Activated CD4-positive, alpha-beta T cell treated with anti-CD3 and anti-CD28 coated beads, Interleukin-2, Interleukin-4, amounts not matched to agents 100 ng/mL and 50 ng/mL, durations not matched to agents 16 hours and 8 hours (primary cell): ENCODE measurements at regions not wholly inside any gene's neighbourhood (a gene's known extent, or its start where the extent isn't known, plus 50 kb on each side); places are given as distances from the start of the nearest gene placed in this dataset.
"Not testable (repeated sequence)": the region's sequence is repeated elsewhere in the genome, so short reads cannot be mapped to it uniquely, and the experiment has no call there.

ENCODE experiments used
- DNase-seq: peaks from one replicate; pipeline ENCODE4 v3.0.0-alpha.2; 2020; ENCODE audit warnings: low spot score

GRCh38 chr2:83253848-83254247 lies 1205.2 kb downstream of the SUCLG1 start:
- no peak for DNase-seq

- no peak for DNase-seq
Observed at GRCh38 chr2:83251321-83251872, 1207.7 kb downstream of the SUCLG1 start.

- DNase-seq = not testable (repeated sequence)
Observed at GRCh38 chr2:83245806-83246537, 1213.1 kb downstream of the SUCLG1 start.

- DNase-seq = no peak
Observed at GRCh38 chr2:83240611-83241010, 1218.5 kb downstream of the SUCLG1 start.

GRCh38 chr2:83238111-83238510 lies 1221.0 kb downstream of the SUCLG1 start:
- no peak for DNase-seq

- DNase-seq = no peak
Observed at GRCh38 chr2:83234246-83234645, 1224.8 kb downstream of the SUCLG1 start.

- DNase-seq = no peak
Observed at GRCh38 chr2:83233781-83234180, 1225.3 kb downstream of the SUCLG1 start.

- DNase-seq = no peak
Observed at GRCh38 chr2:83233326-83233725, 1225.8 kb downstream of the SUCLG1 start.

- no peak for DNase-seq
Observed at GRCh38 chr2:83229443-83229842, 1229.6 kb downstream of the SUCLG1 start.

- DNase-seq = no peak
Observed at GRCh38 chr2:83224591-83225200, 1234.4 kb downstream of the SUCLG1 start.

- DNase-seq = no peak
Observed at GRCh38 chr2:83221258-83221657, 1237.8 kb downstream of the SUCLG1 start.

GRCh38 chr2:83217854-83218253 lies 1241.2 kb downstream of the SUCLG1 start:
- DNase-seq = no peak

GRCh38 chr2:83196225-83196624 lies 1262.9 kb downstream of the SUCLG1 start:
- peak; percentile 1 for DNase-seq

GRCh38 chr2:83191316-83191715 lies 1267.8 kb downstream of the SUCLG1 start:
- DNase-seq = no peak

- DNase-seq = no peak
Observed at GRCh38 chr2:83186105-83186760, 1272.8 kb downstream of the SUCLG1 start.

GRCh38 chr2:83180862-83181530 lies 1278.1 kb downstream of the SUCLG1 start:
- not testable (repeated sequence) for DNase-seq

- no peak for DNase-seq
Observed at GRCh38 chr2:83176539-83176938, 1282.5 kb downstream of the SUCLG1 start.

GRCh38 chr2:83172841-83173240 lies 1286.2 kb downstream of the SUCLG1 start:
- no peak for DNase-seq

GRCh38 chr2:83168377-83168776 lies 1290.7 kb downstream of the SUCLG1 start:
- no peak for DNase-seq

GRCh38 chr2:83162421-83162820 lies 1296.7 kb downstream of the SUCLG1 start:
- no peak for DNase-seq

GRCh38 chr2:83160571-83160970 lies 1298.5 kb downstream of the SUCLG1 start:
- no peak for DNase-seq

GRCh38 chr2:83155826-83156225 lies 1303.3 kb downstream of the SUCLG1 start:
- DNase-seq = no peak
